Endothelial cell of umbilical vein (primary cell): ENCODE measurements at regions not wholly inside any gene's neighbourhood (a gene's known extent, or its start where the extent isn't known, plus 50 kb on each side); places are given as distances from the start of the nearest gene placed in this dataset.

Experiments
- BruUV-seq: library from RNA; stranded (reverse); fragments of 400-500 nt; replicated peaks from 2 replicates; lab custom pipeline; 2021; lab: Mats Ljungman, UMichigan
- CTCF ChIA-PET: fragments of 300-600, 350-600 bp; sonication (Branson Sonifier 250); formaldehyde crosslinking; loops from one replicate; lab custom pipeline; 2021; ENCODE audit warnings: antibody characterized with exemption, inconsistent platforms; lab: Charles Lee
- POLR2A ChIA-PET: fragments of 300-600, 350-600 bp; sonication (Branson Sonifier 250); formaldehyde crosslinking; loops from one replicate; lab custom pipeline; 2021; ENCODE audit warnings: antibody characterized with exemption, inconsistent platforms; lab: Charles Lee
- DNase-seq: peaks from one replicate; pipeline ENCODE4 v3.0.0-alpha.2; 2011; ENCODE audit warnings: low read depth, low spot score
- FAIRE-seq: peaks from 2 replicates; lab custom pipeline; 2011; peaks lifted over from hg19 to GRCh38; lab: Jason Lieb, UNC
- H2AFZ ChIP-seq: 2 replicates; pipeline ENCODE4 v1.6.0; 2012; ENCODE audit warnings: low read depth, low read length, control low read depth, inconsistent platforms
- H3K27ac ChIP-seq: 2 replicates; pipeline ENCODE4 v1.5.1; 2011; ENCODE audit warnings: low read depth, mild to moderate bottlenecking, control low read depth, low read length, moderate library complexity; ENCODE audit not compliant: insufficient read depth
- H3K27me3 ChIP-seq, 2 experiments: 2 replicates each; pipeline versions ENCODE4 v1.6.0 to v1.6.1; 2011; ENCODE audit warnings: low read length in 2 of 2, mixed read lengths in 1 of 2; ENCODE audit not compliant: control insufficient read depth in 2 of 2, insufficient read depth in 2 of 2
- H3K36me3 ChIP-seq, 2 experiments: 2 replicates in 1 of 2; 3 replicates in 1 of 2; pipeline ENCODE4 v1.5.1; 2011; ENCODE audit warnings: low read length in 2 of 2, mild to moderate bottlenecking in 1 of 2, moderate library complexity in 1 of 2; ENCODE audit not compliant: control insufficient read depth in 2 of 2, insufficient read depth in 2 of 2; ENCODE audit errors: extremely low read depth in 1 of 2
- H3K4me1 ChIP-seq: 3 replicates; pipeline ENCODE4 v1.5.1; 2011; ENCODE audit warnings: mild to moderate bottlenecking, low read length; ENCODE audit not compliant: control insufficient read depth, insufficient read depth; ENCODE audit errors: extremely low read depth
- H3K4me2 ChIP-seq: 2 replicates; pipeline ENCODE4 v1.6.1; 2011; ENCODE audit warnings: low read length, control low read depth, mixed read lengths; ENCODE audit not compliant: insufficient read depth
- H3K4me3 ChIP-seq, 3 experiments: fragments of 200-600 bp in 1 of 3; sonication (generic), shearing (Covaris generic) in 1 of 3; replicated peaks in 1 of 3; 2 replicates each; pipeline ENCODE4 v1.5.1; 2011 to 2016; ENCODE audit warnings: control low read depth in 3 of 3, low read length in 3 of 3, mild to moderate bottlenecking in 2 of 3, inconsistent platforms in 1 of 3, low read depth in 1 of 3, moderate library complexity in 1 of 3; ENCODE audit not compliant: insufficient read depth in 1 of 3
- H3K79me2 ChIP-seq: 2 replicates; pipeline ENCODE4 v1.6.0; 2012; ENCODE audit warnings: low read length, inconsistent platforms; ENCODE audit not compliant: control insufficient read depth, insufficient read depth
- H3K9ac ChIP-seq: replicated peaks from 2 replicates; pipeline ENCODE3; 2011; ENCODE audit warnings: low read length, control low read depth; ENCODE audit not compliant: insufficient read depth; ENCODE audit errors: extremely low read depth
- H3K9me1 ChIP-seq: replicated peaks from 3 replicates; pipeline ENCODE4 v1.6.0; 2011; ENCODE audit warnings: mild to moderate bottlenecking, low read length; ENCODE audit not compliant: control insufficient read depth, insufficient read depth; ENCODE audit errors: extremely low read depth
- H3K9me3 ChIP-seq: replicated peaks from 2 replicates; pipeline ENCODE4 v1.5.1; 2012; ENCODE audit warnings: low read length, inconsistent platforms; ENCODE audit not compliant: control insufficient read depth, insufficient read depth
- H4K20me1 ChIP-seq: replicated peaks from 2 replicates; pipeline ENCODE3; 2011; ENCODE audit warnings: mild to moderate bottlenecking, low read length; ENCODE audit not compliant: control insufficient read depth, insufficient read depth; ENCODE audit errors: extremely low read depth
- GATA2 ChIP-seq: IDR thresholded peaks from 2 replicates; pipeline ENCODE4 v1.7.0; 2011; ENCODE audit warnings: low read depth, mild to moderate bottlenecking, moderate library complexity, mixed read lengths, low read length; ENCODE audit not compliant: insufficient read length, insufficient read depth
- JUN ChIP-seq: IDR thresholded peaks from 2 replicates; pipeline ENCODE4 v1.6.1; 2011; ENCODE audit warnings: borderline replicate concordance, low read depth; ENCODE audit not compliant: insufficient read length, insufficient read depth
- MAX ChIP-seq: IDR thresholded peaks from 2 replicates; pipeline ENCODE4 v1.6.1; 2011; ENCODE audit not compliant: insufficient read depth, insufficient read length
- POLR2AphosphoS5 ChIP-seq: IDR thresholded peaks from 2 replicates; pipeline ENCODE4 v1.6.1; 2012; ENCODE audit warnings: low read depth, mild to moderate bottlenecking, control low read depth, low read length, moderate library complexity; ENCODE audit not compliant: insufficient read depth
- dilution Hi-C: fragments of 300-500 bp; cut with MboI; formaldehyde crosslinking; loops from one replicate; pipeline ENCODE4 v1.15.0; 2019; ENCODE audit warnings: low sequenced_read_pairs; ENCODE audit not compliant: extremely low pct_ligation_motif_present
- intact Hi-C: fragments of 100-400 bp; cut with micrococcal nuclease; formaldehyde crosslinking; loops from one replicate; pipeline ENCODE4 v1.10.0; 2022

- Histone ChIP-seq H3K9me1 (no peaks in the 10 kb centered on the region), H4K20me1 (no peaks in the 10 kb centered on the region), H3K27me3 (no peaks in the 10 kb centered on the region), H3K27ac (no peak overlapping the region), H3K36me3 (no peaks in the 10 kb centered on the region), H3K9me3 (no peaks in the 10 kb centered on the region), H3K4me1 (no peaks in the 10 kb centered on the region), H3K9ac (no peak overlapping the region), H3K4me3 (no peak overlapping the region), H3K79me2 (no peaks in the 10 kb centered on the region), H2AFZ (no peak overlapping the region), H3K4me2 (no peak overlapping the region)
- DNase-seq (no peak), FAIRE-seq (no peak)
- intact Hi-C loops (no loop called here), dilution Hi-C loops (no loop called here)
- no TSS peak for BruUV-seq
- ChIA-PET CTCF (no interaction called here), POLR2A (no interaction called here)
- TF ChIP-seq JUN (no peak), GATA2 (no peak), POLR2AphosphoS5 (no peak)
Observed at GRCh38 chr3:176787506-176787905, 409.8 kb downstream of the TBL1XR1 start.

- Histone ChIP-seq H3K4me2 (no peak overlapping the region), H3K27me3 (no peaks in the 10 kb centered on the region), H3K9me1 (no peaks in the 10 kb centered on the region), H3K36me3 (no peaks in the 10 kb centered on the region), H3K27ac (no peak overlapping the region), H4K20me1 (no peaks in the 10 kb centered on the region), H3K79me2 (no peaks in the 10 kb centered on the region), H2AFZ (no peak overlapping the region), H3K9me3 (no peaks in the 10 kb centered on the region), H3K4me3 (no peak overlapping the region), H3K4me1 (no peaks in the 10 kb centered on the region), H3K9ac (no peak overlapping the region)
- dilution Hi-C loops (no loop called here), intact Hi-C loops (no loop called here)
- CTCF ChIA-PET, result no interaction called here
- FAIRE-seq (no peak), DNase-seq (no peak)
- TF ChIP-seq JUN (no peak), POLR2AphosphoS5 (no peak), MAX (no peak)
- BruUV-seq, result no TSS peak
- POLR2A ChIA-PET, result no interaction called here
Observed at GRCh38 chr3:176785171-176785570, 412.1 kb downstream of the TBL1XR1 start.
